ENCODE measurements at regions not wholly inside any gene's neighbourhood (a gene's known extent, or its start where the extent isn't known, plus 50 kb on each side); places are given as distances from the start of the nearest gene placed in this dataset.

- RAD21 ChIA-PET (ENCODE audit: low non-redundant PET in 1 of 2, low total read pairs in 2 of 2, uncharacterized antibody in 2 of 2, unreplicated experiment in 2 of 2): no interaction called here
Measured at GRCh38 chr18:45467293-45467692, 148.0 kb upstream of the SLC14A2 start.

More at GRCh38 chr18:45467293-45467692, 148.0 kb upstream of the SLC14A2 start:
- H2AFZ ChIP-seq (ENCODE audit: low read depth, low read length, poor library complexity, severe bottlenecking): no peak overlapping the region
- H3K4me1 ChIP-seq (ENCODE audit: control insufficient read depth in 1 of 2, insufficient read depth in 2 of 2, low read length in 2 of 2): no peaks in the 10 kb centered on the region
- H3K9ac ChIP-seq (ENCODE audit: low read length): no peak overlapping the region
- intact Hi-C loops (cut with micrococcal nuclease): no loop called here
- no peak overlapping the region for H3K4me3 ChIP-seq (replicated peaks in 1 of 2; ENCODE audit: low read depth in 1 of 2, low read length in 2 of 2)
- DNase-seq (ENCODE audit: low read depth, low spot score): no peak
- no peaks in the 10 kb centered on the region for H3K27me3 ChIP-seq (ENCODE audit: insufficient read depth, low read length)
- TF ChIP-seq CEBPB (IDR thresholded peaks at IDR 0.05; ENCODE audit: low read depth) (no peak), JUND (IDR thresholded peaks at IDR 0.05) (no peak), RAD21 (IDR thresholded peaks at IDR 0.05; ENCODE audit: low read depth) (no peak), POLR2AphosphoS5 (IDR thresholded peaks at IDR 0.05; ENCODE audit: low read depth, low read length) (no peak), TCF7L2 (IDR thresholded peaks at IDR 0.05; ENCODE audit: borderline replicate concordance, extremely low read depth, insufficient read depth, insufficient read length) (no peak), CBX3 (IDR thresholded peaks at IDR 0.05; ENCODE audit: low read depth) (no peak), YY1 (IDR thresholded peaks at IDR 0.05; ENCODE audit: extremely low read depth, insufficient replicate concordance, low read depth, low read length) (no peak), ZBTB33 (IDR thresholded peaks at IDR 0.05; ENCODE audit: extremely low read depth, insufficient replicate concordance, low read length) (no peak), ATF3 (IDR thresholded peaks at IDR 0.05) (no peak), SRF (IDR thresholded peaks at IDR 0.05; ENCODE audit: low read depth) (no peak)
- H3K9me3 ChIP-seq (ENCODE audit: control insufficient read depth in 1 of 2, insufficient read depth in 1 of 2, low read depth in 1 of 2, low read length in 2 of 2): no peaks in the 10 kb centered on the region
- no peak overlapping the region for H3K4me2 ChIP-seq (ENCODE audit: low read length)
- H3K36me3 ChIP-seq (ENCODE audit: control insufficient read depth in 1 of 2, insufficient read depth in 2 of 2, low read length in 2 of 2): no peaks in the 10 kb centered on the region
- H3K9me2 ChIP-seq (ENCODE audit: insufficient read depth): no peaks in the 10 kb centered on the region
- ChIA-PET CTCF (no interaction called here), POLR2A (no interaction called here)
- no peak overlapping the region for H3K27ac ChIP-seq (ENCODE audit: low read depth, low read length)
- no TSS peak for BruUV-seq (replicated peaks)
- H3K79me2 ChIP-seq (ENCODE audit: insufficient read depth, low read length): no peaks in the 10 kb centered on the region
- ATAC-seq: no peak
- no peaks in the 10 kb centered on the region for H4K20me1 ChIP-seq (ENCODE audit: insufficient read depth)
